H9 (cell line): ENCODE measurements at regions not wholly inside any gene's neighbourhood (a gene's known extent, or its start where the extent isn't known, plus 50 kb on each side); places are given as distances from the start of the nearest gene placed in this dataset.

Experiments
- DNase-seq: peaks from one replicate; pipeline ENCODE4 v3.0.0-alpha.2; 2017
- H2AFZ ChIP-seq: one replicate; pipeline ENCODE4 v1.6.1; 2013; ENCODE audit warnings: mild to moderate bottlenecking, low read length, control low read depth, moderate library complexity
- H2AK5ac ChIP-seq: 2 replicates; pipeline ENCODE4 v1.6.1; 2013; ENCODE audit warnings: low read length, control low read depth, mixed read lengths; ENCODE audit not compliant: insufficient read length
- H2BK120ac ChIP-seq: one replicate; pipeline ENCODE4 v1.6.1; 2013; ENCODE audit warnings: low read depth, mild to moderate bottlenecking, low read length, control low read depth, inconsistent platforms; ENCODE audit not compliant: poor library complexity, severe bottlenecking
- H2BK12ac ChIP-seq: 2 replicates; pipeline ENCODE4 v1.6.1; 2013; ENCODE audit warnings: low read length, control low read depth, mixed read lengths, low read depth; ENCODE audit not compliant: insufficient read length
- H2BK15ac ChIP-seq: 2 replicates; pipeline ENCODE4 v1.6.1; 2013; ENCODE audit warnings: low read depth, low read length, control low read depth
- H2BK20ac ChIP-seq: one replicate; pipeline ENCODE4 v1.6.1; 2013; ENCODE audit warnings: low read depth, mild to moderate bottlenecking, low read length, control low read depth, inconsistent platforms; ENCODE audit not compliant: poor library complexity, severe bottlenecking
- H2BK5ac ChIP-seq: 2 replicates; pipeline ENCODE4 v1.6.1; 2013; ENCODE audit warnings: low read length, control low read depth, mixed read lengths; ENCODE audit not compliant: insufficient read length
- H3K14ac ChIP-seq: 2 replicates; pipeline ENCODE4 v1.6.1; 2013; ENCODE audit warnings: low read length, control low read depth; ENCODE audit not compliant: insufficient read depth
- H3K18ac ChIP-seq: 2 replicates; pipeline ENCODE4 v1.6.1; 2013; ENCODE audit warnings: low read depth, mild to moderate bottlenecking, mixed read lengths, low read length, control low read depth; ENCODE audit not compliant: insufficient read length
- H3K23ac ChIP-seq: 2 replicates; pipeline ENCODE4 v1.6.1; 2013; ENCODE audit warnings: low read length, control low read depth, mixed read lengths, low read depth; ENCODE audit not compliant: insufficient read length
- H3K23me2 ChIP-seq: 2 replicates; pipeline ENCODE4 v1.6.1; 2013; ENCODE audit warnings: low read depth, mild to moderate bottlenecking, mixed read lengths, low read length, control low read depth; ENCODE audit not compliant: insufficient read length, poor library complexity, severe bottlenecking
- H3K27ac ChIP-seq: 2 replicates; pipeline ENCODE4 v1.5.1; 2013; ENCODE audit warnings: low read length, control low read depth, mixed read lengths, low read depth; ENCODE audit not compliant: insufficient read length
- H3K27me3 ChIP-seq: 2 replicates; pipeline ENCODE4 v1.6.1; 2013; ENCODE audit warnings: low read length, control low read depth, inconsistent platforms; ENCODE audit not compliant: insufficient read depth
- H3K4ac ChIP-seq: 2 replicates; pipeline ENCODE4 v1.6.1; 2013; ENCODE audit warnings: low read depth, mild to moderate bottlenecking, control low read depth, inconsistent platforms, low read length, moderate library complexity
- H3K4me1 ChIP-seq: 2 replicates; pipeline ENCODE4 v1.6.1; 2013; ENCODE audit warnings: low read length, control low read depth, inconsistent platforms; ENCODE audit not compliant: insufficient read depth
- H3K4me2 ChIP-seq: 2 replicates; pipeline ENCODE4 v1.6.1; 2013; ENCODE audit warnings: low read length, control low read depth, mixed read lengths; ENCODE audit not compliant: insufficient read length, insufficient read depth
- H3K56ac ChIP-seq: 2 replicates; pipeline ENCODE4 v1.6.1; 2013; ENCODE audit warnings: low read depth, mild to moderate bottlenecking, mixed read lengths, low read length, control low read depth; ENCODE audit not compliant: insufficient read length
- H3K79me1 ChIP-seq: 2 replicates; pipeline ENCODE4 v1.6.1; 2013; ENCODE audit warnings: low read depth, mild to moderate bottlenecking, moderate library complexity, low read length, control low read depth, inconsistent platforms; ENCODE audit not compliant: insufficient read depth, poor library complexity, severe bottlenecking
- H3K79me2 ChIP-seq: 2 replicates; pipeline ENCODE4 v1.6.1; 2013; ENCODE audit warnings: low read length, control low read depth, inconsistent platforms; ENCODE audit not compliant: insufficient read depth
- H3K9ac ChIP-seq: 2 replicates; pipeline ENCODE4 v1.6.1; 2013; ENCODE audit warnings: low read length, control low read depth, mixed read lengths; ENCODE audit not compliant: insufficient read length; ENCODE audit errors: extremely low read depth
- H3K9me3 ChIP-seq: one replicate; pipeline ENCODE4 v1.6.1; 2013; ENCODE audit warnings: low read depth, low read length, inconsistent platforms; ENCODE audit not compliant: control insufficient read depth
- H3T11ph ChIP-seq: one replicate; pipeline ENCODE4 v1.6.1; 2013; ENCODE audit warnings: mild to moderate bottlenecking, low read length, control low read depth, inconsistent platforms
- H4K20me1 ChIP-seq: one replicate; pipeline ENCODE4 v1.6.1; 2013; ENCODE audit not compliant: control insufficient read depth, insufficient read length, insufficient read depth
- H4K5ac ChIP-seq: 2 replicates; pipeline ENCODE4 v1.6.1; 2013; ENCODE audit warnings: low read depth, mild to moderate bottlenecking, mixed read lengths, low read length, control low read depth; ENCODE audit not compliant: insufficient read length
- H4K8ac ChIP-seq: replicated peaks from 2 replicates; pipeline ENCODE4 v1.6.1; 2013; ENCODE audit warnings: low read length, control low read depth, mixed read lengths, low read depth; ENCODE audit not compliant: insufficient read length
- H4K91ac ChIP-seq: 2 replicates; pipeline ENCODE4 v1.6.1; 2013; ENCODE audit warnings: low read depth, mild to moderate bottlenecking, moderate library complexity, mixed read lengths, low read length, control low read depth; ENCODE audit not compliant: insufficient read length
- H3K27ac Mint-ChIP-seq, 3 experiments: 2 replicates in 2 of 3; 3 replicates in 1 of 3; pipeline ENCODE4 v1.8.0; 2020 to 2021; ENCODE audit warnings: mixed read lengths in 3 of 3, mild to moderate bottlenecking in 1 of 3, moderate library complexity in 1 of 3
- H3K27me3 Mint-ChIP-seq: 2 replicates; pipeline ENCODE4 v1.8.0; 2021; ENCODE audit warnings: low read depth, mild to moderate bottlenecking, moderate library complexity, mixed read lengths
- H3K36me3 Mint-ChIP-seq, 3 experiments: 2 replicates in 2 of 3; 3 replicates in 1 of 3; pipeline ENCODE4 v1.8.0; 2020 to 2021; ENCODE audit warnings: low read depth in 3 of 3, mixed read lengths in 3 of 3; ENCODE audit not compliant: insufficient read depth in 1 of 3
- H3K4me1 Mint-ChIP-seq, 2 experiments: 2 replicates each; pipeline ENCODE4 v1.8.0; 2020; ENCODE audit warnings: mixed read lengths in 2 of 2
- H3K4me3 Mint-ChIP-seq, 2 experiments: 2 replicates in 1 of 2; 3 replicates in 1 of 2; pipeline ENCODE4 v1.8.0; 2020 to 2021; ENCODE audit warnings: mild to moderate bottlenecking in 2 of 2, mixed read lengths in 2 of 2, moderate library complexity in 1 of 2
- H3K9me3 Mint-ChIP-seq, 2 experiments: 2 replicates in 1 of 2; 3 replicates in 1 of 2; pipeline ENCODE4 v1.8.0; 2020; ENCODE audit warnings: mild to moderate bottlenecking in 2 of 2, mixed read lengths in 2 of 2, moderate library complexity in 1 of 2
- CTCF ChIP-seq: fragments of 200-600 bp; sonication (generic); conservative IDR thresholded peaks from 3 replicates; pipeline ENCODE4 v1.8.0; 2021; ENCODE audit warnings: antibody characterized with exemption, mild to moderate bottlenecking
- WGBS: extraction: QIAGEN DNeasy Blood & Tissue Kit; methylation state at CpG from one replicate; pipeline ENCODE4 v1.1.7; 2013; ENCODE audit warnings: missing lambda C conversion rate, low lambda C conversion rate, mixed read lengths; ENCODE audit not compliant: insufficient read length; ENCODE audit errors: extremely low coverage; 5-methylcytosine and 5-hydroxymethylcytosine counted together

DNA sequence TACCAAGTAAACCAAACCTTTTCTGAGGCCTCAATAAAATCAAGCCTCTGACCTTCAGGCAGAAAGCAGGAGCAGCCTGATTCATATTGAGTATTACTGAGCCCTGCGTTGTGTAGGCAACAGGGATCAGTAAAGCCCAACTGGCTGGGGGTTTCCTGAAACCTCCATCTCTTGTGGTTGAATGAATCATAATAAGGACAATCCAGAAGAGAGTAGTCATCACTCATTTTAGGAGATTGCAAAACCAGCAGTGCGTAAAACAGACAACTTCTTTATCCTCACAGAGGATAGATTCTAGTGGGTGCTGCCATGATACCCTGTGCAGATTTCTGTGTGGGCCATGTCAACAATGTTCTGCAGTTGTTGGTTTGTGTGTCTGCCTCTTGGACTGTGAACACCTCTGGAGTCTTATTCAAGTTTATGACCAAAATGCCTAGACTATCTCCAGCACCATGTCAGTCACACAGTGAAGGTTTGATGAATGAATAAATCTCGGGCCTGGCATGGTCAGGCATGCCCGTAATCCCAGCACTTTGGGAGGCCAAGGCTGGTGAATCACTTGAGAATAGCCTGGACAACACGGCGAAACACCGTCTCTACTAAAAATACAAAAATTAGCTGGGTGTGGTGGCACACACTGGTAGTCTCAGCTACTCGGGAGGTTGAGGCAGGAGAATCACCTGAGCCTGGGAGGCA is 51.8 kb upstream of the RAB27B start:
- H3T11ph ChIP-seq = no peak overlapping the region
- H2AK5ac ChIP-seq = no peak overlapping the region
- H3K23ac ChIP-seq = no peak overlapping the region
- no peaks in the 10 kb centered on the region for H4K20me1 ChIP-seq
- no peak overlapping the region for H2BK12ac ChIP-seq
- no peak overlapping the region for H3K4ac ChIP-seq
- no peak overlapping the region for H3K56ac ChIP-seq
- Mint-ChIP-seq H3K9me3 (no peaks in the 10 kb centered on the region), H3K4me1 (peaks cover 3% of the 10 kb centered on the region in 2 experiments; a peak in 1 of 4 replicates), H3K36me3 (no peaks in the 10 kb centered on the region), H3K27ac (peak overlapping the region in 1 of 3 experiments; percentile 45; a peak in 1 of 7 replicates), H3K27me3 (no peaks in the 10 kb centered on the region), H3K4me3 (no peak overlapping the region)
- H3K23me2 ChIP-seq = no peaks in the 10 kb centered on the region
- no peak overlapping the region for H4K91ac ChIP-seq
- H2BK120ac ChIP-seq = no peak overlapping the region
- H3K18ac ChIP-seq = no peak overlapping the region
- H3K79me1 ChIP-seq = no peaks in the 10 kb centered on the region
- H3K9me3 ChIP-seq = no peaks in the 10 kb centered on the region
- WGBS = no CpG with 5 or more reads among the region's 8 CpGs
- no peak overlapping the region for H2BK15ac ChIP-seq
- no peak for TF ChIP-seq CTCF
- no peak overlapping the region for H3K9ac ChIP-seq
- H3K27me3 ChIP-seq = no peaks in the 10 kb centered on the region
- H3K27ac ChIP-seq = no peak overlapping the region
- no peak overlapping the region for H2BK20ac ChIP-seq
- H3K4me1 ChIP-seq = no peaks in the 10 kb centered on the region
- H2AFZ ChIP-seq = no peak overlapping the region
- no peak overlapping the region for H3K4me2 ChIP-seq
- H4K5ac ChIP-seq = no peak overlapping the region
- no peak overlapping the region for H3K14ac ChIP-seq
- no peak overlapping the region for H2BK5ac ChIP-seq
- no peak overlapping the region for H4K8ac ChIP-seq
- no peaks in the 10 kb centered on the region for H3K79me2 ChIP-seq
- no peak for DNase-seq
